Left renal pelvis (tissue), 4 donors: ENCODE measurements at regions not wholly inside any gene's neighbourhood (a gene's known extent, or its start where the extent isn't known, plus 50 kb on each side); places are given as distances from the start of the nearest gene placed in this dataset.

Source experiments
- DNase-seq, 4 donors: peaks; one replicate each; pipeline ENCODE4 v3.0.0-alpha.2; 2013; ENCODE audit warnings: low read depth in 4 of 4, low spot score in 3 of 4

GRCh38 chr7:112887976-112888375 lies 97.8 kb upstream of the TMEM168 start:
- DNase-seq = no peak

- DNase-seq = no peak
Measured at GRCh38 chr7:112887337-112887736, 97.1 kb upstream of the TMEM168 start.

GRCh38 chr7:112886208-112886607 lies 96.0 kb upstream of the TMEM168 start:
- peak in 2 of 4 donors; percentile 14 for DNase-seq

- DNase-seq = no peak
Measured at GRCh38 chr7:112882991-112883390, 92.8 kb upstream of the TMEM168 start.

GRCh38 chr7:112882511-112882910 lies 92.3 kb upstream of the TMEM168 start:
- DNase-seq = no peak

- DNase-seq = no peak
Measured at GRCh38 chr7:112882022-112882421, 91.8 kb upstream of the TMEM168 start.

- no peak for DNase-seq
Measured at GRCh38 chr7:112880818-112881418, 90.7 kb upstream of the TMEM168 start.

- no peak for DNase-seq
Measured at GRCh38 chr7:112877691-112878460, 87.7 kb upstream of the TMEM168 start.

- no peak for DNase-seq
Measured at GRCh38 chr7:112876877-112877276, 86.7 kb upstream of the TMEM168 start.

GRCh38 chr7:112874909-112875308 lies 84.7 kb upstream of the TMEM168 start:
- DNase-seq = no peak

- no peak for DNase-seq
Measured at GRCh38 chr7:112873831-112874553, 83.8 kb upstream of the TMEM168 start.

- DNase-seq = no peak
Measured at GRCh38 chr7:112869111-112869774, 79.0 kb upstream of the TMEM168 start.

GRCh38 chr7:112868609-112869008 lies 78.4 kb upstream of the TMEM168 start:
- no peak for DNase-seq

GRCh38 chr7:112866424-112866823 lies 76.2 kb upstream of the TMEM168 start:
- no peak for DNase-seq

GRCh38 chr7:112864380-112864779 lies 74.2 kb upstream of the TMEM168 start:
- DNase-seq = no peak

- DNase-seq = no peak
Measured at GRCh38 chr7:112858838-112859237, 68.6 kb upstream of the TMEM168 start.

- DNase-seq = no peak
Measured at GRCh38 chr7:112855227-112855626, 65.0 kb upstream of the TMEM168 start.

- no peak for DNase-seq
Measured at GRCh38 chr7:112854169-112854568, 64.0 kb upstream of the TMEM168 start.

GRCh38 chr7:112853422-112853821 lies 63.2 kb upstream of the TMEM168 start:
- DNase-seq = peak in 1 of 4 donors; percentile 5

GRCh38 chr7:112843151-112843550 lies 53.0 kb upstream of the TMEM168 start:
- no peak for DNase-seq
